CD4-positive, alpha-beta T cell treated with Interleukin-17A for 1 hour (primary cell): ENCODE measurements at regions not wholly inside any gene's neighbourhood (a gene's known extent, or its start where the extent isn't known, plus 50 kb on each side); places are given as distances from the start of the nearest gene placed in this dataset.
"Not testable (repeated sequence)": the region's sequence is repeated elsewhere in the genome, so short reads cannot be mapped to it uniquely, and the experiment has no call there.

Experiments used
- DNase-seq: peaks from one replicate; pipeline ENCODE4 v3.0.0-alpha.2; 2020

DNA sequence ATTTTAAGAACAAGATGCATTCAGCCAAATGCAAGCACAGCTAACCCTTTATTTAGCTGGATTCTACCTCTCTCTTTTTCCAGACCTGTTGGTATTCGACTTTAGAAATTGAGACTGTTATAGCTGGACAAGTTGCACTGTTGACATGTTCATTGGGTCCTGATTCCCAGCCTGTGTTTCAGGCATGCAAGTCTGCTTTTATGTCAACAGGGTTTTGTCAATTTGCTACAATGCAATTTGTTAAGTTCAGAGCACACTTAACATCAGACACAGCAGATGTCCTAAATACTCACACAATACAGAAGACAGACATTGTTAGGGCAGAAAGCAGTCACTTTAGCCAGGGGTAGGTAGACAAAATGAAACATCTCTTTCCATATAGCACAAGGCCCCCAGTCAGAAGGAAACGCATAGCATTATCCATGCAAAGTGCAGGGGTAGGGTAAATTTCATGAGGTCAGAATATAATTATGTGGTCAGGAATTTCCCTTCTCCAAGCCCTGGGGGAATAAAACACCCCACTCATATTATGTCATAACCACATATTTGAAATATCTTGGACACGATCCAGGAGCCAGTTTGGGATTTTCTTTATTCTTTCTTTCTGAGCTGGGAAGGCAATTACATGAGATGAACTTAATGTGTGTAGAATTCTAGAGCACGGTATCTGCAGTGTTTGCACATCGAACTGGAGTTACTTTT is 504.1 kb downstream of the NTRK3 start:
- DNase-seq, result no peak

DNA sequence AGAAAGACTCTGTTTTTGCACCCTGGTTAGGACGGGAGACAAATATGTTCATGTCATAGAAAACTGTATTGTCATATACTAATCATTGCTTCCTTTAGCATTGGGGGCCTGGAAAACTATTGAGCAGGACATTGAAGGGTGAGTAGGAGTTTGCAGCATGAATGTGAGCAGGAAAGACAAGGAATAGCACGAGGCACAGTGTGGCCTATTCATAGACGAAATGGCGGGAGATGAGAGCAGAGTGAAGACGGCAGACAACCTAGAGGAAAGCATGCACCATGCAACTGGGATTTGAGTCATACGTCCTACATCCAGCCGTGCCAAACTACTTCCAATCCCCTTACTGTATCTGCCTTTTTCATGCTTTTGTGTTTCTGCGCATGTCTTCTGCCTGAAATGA is 508.1 kb downstream of the NTRK3 start:
- no peak for DNase-seq

DNA sequence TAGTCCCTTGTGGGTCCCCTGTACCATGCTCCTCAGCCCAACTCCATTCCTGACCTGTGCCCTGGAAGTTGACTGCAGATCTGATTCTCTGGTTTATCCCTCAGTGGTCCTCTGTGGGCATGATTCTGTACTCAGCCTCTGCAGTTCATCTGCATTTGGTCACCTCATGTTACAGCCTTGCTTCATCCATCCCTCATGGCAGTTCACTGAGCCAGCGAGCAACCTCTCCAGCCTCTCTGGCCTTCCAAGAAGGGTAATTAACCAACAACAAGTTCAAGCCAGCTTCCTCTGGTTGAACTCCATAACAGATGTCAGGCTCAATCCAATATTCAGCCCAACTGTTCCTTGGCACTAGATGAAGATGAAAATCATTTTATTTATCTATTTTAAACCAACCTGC is 509.5 kb downstream of the NTRK3 start:
- DNase-seq, result no peak

DNA sequence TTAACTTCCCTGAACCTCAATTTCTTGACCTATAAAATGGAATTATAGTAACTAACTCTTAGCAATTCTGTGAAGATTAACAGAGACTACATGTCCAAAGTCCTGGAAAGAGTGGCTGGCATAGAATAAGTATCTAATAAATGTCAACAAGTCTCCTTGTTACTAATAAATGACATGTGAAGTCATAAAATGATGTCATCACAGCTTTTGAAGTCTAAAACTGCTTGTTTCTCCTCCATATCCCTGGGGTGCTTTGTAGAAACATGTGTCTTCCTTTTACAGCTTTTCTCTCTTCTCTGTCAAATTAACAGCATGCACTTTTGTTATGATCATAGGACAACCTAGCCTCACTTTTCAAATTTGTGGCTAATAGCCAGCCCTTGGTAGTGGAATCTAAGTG is 510.2 kb downstream of the NTRK3 start:
- no peak for DNase-seq

DNA sequence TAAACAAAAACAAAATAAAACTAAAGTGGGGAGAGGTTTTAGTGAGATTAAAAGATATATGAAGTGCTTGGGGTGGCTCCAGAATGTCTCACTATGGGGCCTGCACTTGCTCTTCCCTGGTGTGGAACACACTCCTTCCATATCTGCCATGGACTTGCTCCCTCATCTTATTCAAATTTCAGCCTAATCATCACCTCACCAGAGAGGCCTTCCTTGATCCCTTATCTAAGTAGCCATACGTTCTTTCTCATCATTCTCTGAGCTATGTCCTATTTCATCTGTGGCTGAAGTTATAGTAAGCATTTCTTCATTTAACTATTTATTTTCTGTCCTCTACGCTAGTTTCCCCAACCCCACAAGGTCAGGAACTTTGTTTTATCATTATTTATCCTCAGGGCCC is 511.7 kb downstream of the NTRK3 start:
- no peak for DNase-seq

DNA sequence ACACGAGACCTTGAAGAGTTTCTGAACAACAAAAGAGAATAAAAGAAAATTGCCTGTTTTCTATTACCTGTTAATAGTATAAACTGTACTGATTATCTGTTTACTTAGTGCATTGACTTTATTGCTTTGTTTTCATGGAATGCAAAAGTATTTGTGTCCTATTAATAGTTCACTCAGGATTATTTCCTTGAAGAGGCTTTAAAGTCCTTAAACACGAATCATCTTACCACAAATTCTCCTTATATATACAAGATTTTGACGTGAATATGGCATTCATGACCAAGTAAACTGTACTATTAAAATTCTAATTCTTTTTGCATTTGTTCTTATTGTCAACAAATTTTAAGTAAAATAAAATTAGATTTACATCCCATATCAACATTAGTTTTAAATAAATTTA is 513.0 kb downstream of the NTRK3 start:
- DNase-seq, result no peak

DNA sequence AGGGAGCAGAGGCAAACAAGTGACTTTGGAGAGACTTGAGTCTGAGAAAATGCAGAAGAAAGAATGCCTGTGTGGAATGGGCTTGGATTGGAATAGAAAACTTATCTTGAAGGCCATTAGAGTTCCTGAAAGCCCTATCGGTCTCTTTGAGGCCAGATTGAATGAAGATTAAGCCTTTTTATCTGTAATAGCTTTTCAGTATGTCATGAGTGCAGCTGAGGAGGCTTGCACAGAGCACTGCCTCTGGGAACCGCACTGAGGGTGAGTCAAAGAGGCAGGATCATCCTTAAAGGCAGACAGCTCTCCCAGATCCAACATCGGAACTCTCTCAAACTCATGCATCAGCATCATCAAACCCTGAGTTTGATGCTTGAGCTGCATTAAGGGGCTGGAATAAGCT is 515.2 kb downstream of the NTRK3 start:
- no peak for DNase-seq

DNA sequence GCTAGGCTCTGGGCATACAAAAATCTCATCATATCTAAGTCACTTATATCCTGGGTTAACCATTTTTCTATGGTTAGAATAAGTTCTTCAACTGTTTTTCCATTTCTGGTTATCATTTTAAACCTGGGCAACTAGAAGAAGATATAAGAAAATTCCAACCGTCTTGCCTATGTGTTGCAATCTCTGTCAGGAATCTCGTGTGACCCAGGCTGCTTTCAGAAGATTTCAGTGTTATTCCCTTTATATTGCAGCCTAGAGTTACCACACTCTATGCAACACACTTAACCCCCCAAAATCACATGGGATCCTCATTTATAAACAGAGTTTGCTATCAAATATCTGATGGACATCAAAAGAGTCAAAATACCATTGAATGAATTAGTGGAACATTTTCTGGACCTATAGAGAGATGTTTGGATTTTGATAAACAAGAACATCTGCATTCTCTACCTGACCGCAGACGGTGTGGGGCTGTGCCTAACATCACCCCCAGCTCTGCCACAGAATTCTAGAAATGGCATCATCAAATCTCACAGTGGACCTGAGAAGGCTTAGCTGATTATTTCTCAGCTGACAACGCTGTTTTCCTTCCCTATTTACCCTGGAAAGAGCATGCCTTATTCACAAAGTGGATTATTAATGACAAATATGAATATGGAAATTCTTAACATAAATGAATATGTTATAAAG is 515.7 kb downstream of the NTRK3 start:
- no peak for DNase-seq

DNA sequence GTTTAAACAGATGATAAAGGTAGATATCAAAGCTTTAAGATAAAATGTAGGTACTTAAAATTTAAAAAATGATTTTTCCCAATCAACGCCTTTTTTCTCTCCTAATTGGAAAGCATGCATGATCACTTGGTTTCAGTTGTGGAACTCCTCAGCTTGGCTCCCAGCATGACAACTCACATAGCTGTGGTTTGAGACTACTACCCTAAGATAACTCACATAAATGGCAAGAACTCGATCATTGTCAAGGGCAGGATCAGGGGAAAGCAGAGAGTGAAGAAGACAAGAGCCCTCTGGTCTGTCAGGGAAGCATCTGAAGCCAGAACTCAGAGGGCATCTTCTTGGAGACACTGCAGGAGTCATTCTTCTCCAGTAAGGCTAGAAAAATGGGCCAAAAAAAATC is 516.7 kb downstream of the NTRK3 start:
- DNase-seq, result no peak

DNA sequence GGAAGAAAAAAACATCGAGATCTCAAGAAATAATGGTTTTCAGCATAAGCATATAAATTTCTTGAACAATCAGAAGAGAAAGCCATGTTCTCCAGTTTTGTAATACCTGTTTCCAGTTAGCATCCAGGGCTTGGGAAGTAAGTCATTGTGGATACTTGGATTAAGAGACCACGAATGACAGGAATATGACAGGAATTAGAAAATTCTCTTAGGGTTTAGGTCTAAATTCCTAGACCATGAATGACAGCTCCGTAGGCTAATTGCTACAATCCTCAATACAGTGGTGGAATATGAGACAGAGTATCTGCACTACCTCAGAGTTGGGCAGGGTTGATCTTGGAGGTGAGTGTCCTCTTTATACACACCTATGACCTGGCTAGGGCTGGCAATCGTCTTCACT is 517.5 kb downstream of the NTRK3 start:
- no peak for DNase-seq

DNA sequence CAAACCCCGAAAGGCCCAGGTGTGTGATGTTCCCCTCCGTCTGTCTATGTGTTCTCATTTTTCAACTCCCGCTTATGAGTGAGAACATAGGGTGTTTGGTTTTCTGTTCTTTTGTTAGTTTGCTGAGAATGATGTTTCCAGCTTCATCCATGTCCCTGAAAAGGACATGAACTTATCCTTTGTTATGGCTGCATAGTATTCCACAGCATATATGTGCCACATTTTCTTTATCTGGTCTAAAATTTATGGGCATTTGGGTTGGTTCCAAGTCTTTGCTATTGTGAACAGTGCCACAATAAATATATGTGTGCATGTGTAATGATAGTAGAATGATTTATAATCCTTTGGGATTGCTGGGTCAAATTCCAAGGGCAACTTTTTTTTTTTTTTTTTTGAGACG is 519.1 kb downstream of the NTRK3 start:
- DNase-seq, result not testable (repeated sequence)

DNA sequence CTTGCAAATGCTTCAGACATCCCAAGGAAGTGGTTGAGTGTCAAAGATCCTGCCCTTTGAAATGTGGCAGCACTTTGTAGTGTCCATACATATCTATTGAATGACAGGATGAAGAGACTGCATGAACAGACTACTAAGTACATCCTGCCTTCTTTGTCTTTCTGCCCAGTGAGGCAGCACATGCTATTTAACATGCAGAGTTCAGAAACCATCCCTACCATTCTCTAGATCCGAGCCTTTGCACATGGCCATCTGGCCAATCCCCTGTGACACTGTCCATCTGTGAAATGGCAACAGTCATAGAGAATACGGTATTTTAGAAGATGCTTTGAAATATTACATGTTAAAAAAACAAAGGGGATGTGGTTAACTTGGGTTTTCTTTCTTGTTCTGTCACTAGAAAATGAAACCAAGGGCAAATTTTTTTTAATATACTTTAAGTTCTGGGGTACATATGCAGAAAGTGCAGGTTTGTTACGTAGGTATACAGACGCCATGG is 519.6 kb downstream of the NTRK3 start:
- peak; percentile 6 for DNase-seq

DNA sequence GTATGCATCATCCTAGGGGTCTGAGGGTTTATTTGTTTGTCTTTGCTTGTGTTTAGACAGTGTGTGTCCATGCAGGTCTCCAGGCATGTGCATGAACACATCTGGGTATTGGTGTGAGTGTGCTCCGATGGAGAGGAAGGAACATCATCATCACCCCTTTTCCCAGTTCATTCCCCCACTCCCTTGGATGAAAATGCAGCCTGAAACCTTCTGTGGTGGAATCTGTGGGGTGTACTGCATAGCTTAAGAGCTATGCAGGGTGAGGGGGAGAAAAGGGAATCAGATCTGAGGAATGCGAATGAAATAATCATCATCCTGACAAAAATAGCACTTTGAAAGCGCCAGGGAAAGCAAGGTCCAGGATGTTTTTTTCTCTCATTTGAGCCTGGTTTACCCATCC is 520.1 kb downstream of the NTRK3 start:
- DNase-seq, result no peak

DNA sequence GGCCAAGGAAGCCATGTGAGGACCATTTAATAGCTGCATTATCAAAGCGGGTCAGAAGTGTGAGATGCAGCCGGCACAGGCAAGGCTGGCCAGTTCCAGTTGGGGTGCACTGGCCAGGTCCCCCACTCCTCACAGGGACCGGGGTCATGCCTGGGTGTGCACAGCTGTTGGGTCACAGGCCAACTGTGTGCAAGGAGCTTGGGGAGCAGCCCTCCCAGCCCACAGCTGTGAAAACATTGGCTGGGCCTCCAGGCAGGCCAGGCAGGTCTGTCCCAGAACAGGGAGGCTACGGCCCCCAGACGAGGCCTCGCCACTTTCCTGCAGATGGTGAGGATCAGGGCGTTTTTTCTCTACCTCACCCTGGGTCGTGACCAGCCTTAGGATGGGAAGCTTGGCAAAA is 521.0 kb downstream of the NTRK3 start:
- DNase-seq, result no peak

DNA sequence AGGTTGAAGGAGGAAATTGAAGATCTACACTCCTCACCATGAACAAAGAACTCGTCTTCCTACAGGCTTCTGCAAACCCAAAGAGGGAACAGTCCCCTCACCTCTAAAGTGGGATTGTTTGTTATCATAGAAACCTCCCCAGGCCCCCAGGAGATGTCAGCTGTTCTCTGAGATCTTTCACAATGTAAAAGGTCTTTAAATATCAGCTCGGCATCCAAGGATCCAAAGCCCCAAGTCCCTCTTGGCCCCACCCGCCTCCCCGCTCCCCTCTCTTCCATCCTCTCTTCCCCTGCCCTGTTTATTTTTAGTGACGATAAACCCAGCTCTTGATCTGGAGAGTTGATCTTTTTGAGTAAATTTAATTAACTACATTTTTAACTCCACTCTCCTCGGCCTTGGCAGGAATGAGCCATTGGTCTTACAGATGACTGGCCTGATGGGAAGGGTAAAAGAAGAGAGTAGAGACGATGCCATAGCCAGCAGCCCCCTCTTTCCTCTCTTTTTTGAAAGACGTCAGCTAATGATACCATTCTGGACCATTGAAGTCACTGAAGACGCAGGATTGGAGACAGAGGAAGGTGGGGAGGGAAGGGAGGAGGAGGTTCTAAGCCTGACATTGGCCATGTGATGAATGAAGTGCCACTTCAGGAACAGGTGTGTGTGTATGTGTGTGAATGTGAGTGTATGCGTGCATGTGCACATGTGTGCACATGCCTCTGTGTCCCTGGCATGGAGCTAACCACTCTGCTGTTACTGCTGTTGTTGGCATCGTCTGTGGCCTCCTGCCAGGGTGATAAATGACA is 521.8 kb downstream of the NTRK3 start:
- DNase-seq, result no peak

DNA sequence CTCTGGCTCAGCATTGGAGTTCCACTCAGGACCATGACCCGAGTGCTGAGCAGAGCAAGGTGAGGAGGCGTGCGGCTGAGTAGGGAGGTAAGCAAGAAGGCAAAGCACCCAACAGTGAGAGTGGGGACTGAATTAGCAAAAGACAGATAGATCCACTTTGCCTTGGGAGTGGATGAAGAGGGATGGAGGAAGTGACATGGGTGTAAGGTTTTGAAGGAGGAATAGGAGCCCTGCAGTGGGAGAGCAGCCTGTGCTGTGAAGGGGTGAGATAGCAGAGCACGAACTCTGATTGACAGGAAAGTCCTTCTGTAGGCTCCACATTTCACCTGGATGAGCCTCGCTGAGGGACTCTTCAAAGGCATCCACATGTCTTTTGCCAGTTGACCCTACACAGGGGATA is 522.6 kb downstream of the NTRK3 start:
- no peak for DNase-seq

DNA sequence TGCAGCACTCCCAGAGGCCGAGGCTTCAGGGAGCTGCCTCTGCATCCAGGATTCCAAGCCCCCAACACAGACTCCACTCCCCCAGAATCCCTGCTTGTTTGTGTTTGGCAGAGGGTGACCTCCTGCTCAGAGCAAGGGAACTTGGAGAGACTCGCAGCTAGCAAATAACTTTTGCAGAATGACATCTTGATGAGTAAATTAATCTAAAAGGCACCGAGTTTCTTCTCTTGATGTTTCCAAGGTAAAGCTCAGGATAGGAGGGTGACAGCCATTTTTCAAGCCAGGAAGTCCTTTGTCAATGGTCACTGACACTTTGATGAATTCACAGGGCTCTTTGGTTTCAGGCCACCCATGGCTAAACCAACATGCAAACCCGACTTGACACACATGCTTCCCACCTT is 523.0 kb downstream of the NTRK3 start:
- no peak for DNase-seq

DNA sequence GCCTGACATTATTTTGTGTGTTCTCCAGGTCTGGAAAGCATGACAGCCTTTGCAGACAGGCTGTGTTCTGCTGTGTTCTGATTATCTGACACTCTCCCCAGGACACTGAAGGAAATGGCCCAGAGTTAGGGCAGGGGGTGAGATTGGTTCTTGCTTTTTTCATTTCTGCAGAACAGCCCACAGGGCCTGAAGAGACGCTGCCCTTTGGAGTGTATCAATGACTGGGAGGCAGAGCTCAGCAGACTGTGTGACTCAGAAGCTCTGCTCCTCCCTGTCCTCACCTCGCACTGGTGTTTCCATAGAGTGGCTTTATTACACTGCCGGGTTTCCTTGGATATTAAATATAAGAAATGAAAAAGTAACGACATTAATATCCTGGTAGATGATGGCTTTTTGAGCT is 523.6 kb downstream of the NTRK3 start:
- DNase-seq, result no peak

DNA sequence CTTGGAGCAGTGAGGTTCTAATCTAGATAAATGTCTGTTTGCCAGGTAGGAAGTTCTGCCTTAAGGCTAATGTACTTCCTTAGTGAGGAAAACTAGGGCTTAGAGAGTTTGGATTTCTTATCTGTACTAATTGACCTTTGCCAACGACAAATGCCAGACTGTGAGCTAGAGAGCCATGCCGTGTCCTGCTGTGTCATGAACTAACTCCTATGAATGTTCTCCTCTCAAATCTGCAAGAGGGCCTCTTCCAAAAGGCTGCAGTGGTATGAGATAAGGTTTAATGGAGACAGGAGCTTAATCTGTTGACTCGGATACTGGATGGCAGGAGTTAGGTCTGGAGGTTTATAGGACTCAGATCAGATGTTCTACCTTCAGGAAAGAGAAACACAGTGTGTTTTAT is 524.9 kb downstream of the NTRK3 start:
- DNase-seq, result no peak

DNA sequence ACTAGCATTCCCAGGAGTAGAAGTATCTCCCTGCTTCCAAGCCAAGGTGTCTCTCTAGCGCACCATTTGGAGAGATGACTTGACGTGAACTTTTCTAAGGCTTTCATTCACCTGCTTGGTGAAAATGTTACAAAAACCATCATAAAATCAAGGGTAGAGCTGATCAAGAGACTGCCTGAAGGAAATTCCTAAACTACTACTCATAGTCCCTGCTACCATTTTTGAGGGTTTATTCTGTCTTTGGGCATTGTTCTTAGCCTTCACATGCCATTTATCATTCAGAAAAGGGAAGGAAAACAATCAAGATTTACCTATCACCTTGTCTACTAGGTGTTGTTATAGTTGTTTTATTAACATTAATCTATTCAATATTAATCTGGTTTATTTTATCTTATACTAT is 525.8 kb downstream of the NTRK3 start:
- DNase-seq, result no peak

DNA sequence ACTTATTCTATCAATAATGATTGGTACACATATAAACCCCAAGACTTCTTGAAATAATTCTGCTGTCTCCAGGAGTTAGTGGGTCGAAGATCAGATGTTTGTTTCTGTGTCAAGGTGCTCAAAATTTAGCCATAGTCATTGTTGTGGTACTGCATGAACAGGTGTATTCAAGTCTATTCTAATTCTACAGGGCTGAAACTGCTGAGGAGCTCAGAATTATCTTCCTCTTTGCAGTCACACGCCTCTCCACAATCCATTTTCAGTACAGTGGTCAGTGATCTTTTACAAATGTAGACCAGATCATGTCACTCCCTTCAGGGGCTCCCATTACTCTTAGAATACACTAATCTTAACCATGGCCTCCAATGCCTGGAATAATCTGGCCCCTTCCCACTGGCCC is 527.5 kb downstream of the NTRK3 start:
- no peak for DNase-seq

DNA sequence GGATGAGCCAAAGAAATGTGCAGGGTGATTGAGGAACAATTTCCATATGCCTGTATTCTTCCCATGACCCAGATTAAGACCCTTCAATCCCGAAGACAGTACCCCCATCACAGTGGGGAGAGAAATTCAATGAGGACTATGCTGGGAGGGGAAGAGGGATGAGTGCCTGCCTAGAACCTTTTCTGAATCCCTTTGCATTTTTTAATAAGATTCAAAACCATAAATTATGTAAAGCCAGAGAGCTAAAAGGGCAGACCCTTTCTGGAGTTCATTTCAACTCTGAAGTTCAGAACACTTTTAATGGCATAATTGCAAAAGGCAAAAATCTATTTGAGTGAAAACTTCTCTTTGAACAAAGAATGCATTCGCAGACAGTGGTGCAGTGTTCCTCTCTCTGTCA is 529.5 kb downstream of the NTRK3 start:
- no peak for DNase-seq

DNA sequence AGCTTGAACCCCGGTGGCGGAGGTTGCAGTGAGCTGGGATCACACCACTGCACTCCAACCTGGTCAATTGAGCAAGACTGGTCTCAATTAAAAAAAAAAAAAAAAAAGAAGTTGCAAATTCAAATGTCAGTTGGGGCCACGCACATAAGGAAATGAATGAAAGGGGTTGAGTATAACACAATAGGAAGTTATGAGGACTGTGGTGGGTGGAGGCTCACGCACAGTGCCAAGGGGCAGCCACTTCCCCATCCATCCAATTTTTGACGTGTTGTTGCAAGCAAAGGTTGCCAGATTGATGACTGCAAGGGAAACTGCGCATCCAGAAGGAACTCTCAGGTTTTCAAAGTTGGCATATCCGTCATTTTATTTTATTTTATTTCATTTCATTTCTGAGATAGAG is 532.2 kb downstream of the NTRK3 start:
- DNase-seq, result no peak
